ENCODE measurements at regions not wholly inside any gene's neighbourhood (a gene's known extent, or its start where the extent isn't known, plus 50 kb on each side); places are given as distances from the start of the nearest gene placed in this dataset.

- H3K23me2 ChIP-seq (ENCODE audit: low read depth, low read length), result peaks cover 17% of the 10 kb centered on the region; the same call in 1 of the 2 replicates
- H3K79me1 ChIP-seq (ENCODE audit: low read depth, low read length), result no peaks in the 10 kb centered on the region
- ChIA-PET CTCF (ENCODE audit: partially characterized antibody) (interaction anchor here (0.8 to 1.5 kb wide), 4 partner anchors 29 to 252 kb away, joined by 3 to 4 read pairs (median 4); no protein-coding TSS in a partner anchor), POLR2A (ENCODE audit: partially characterized antibody) (interaction anchor here (1.0 to 1.2 kb wide), 2 partner anchors 752 to 1186 kb away, joined by 3 read pairs; no protein-coding TSS in a partner anchor)
- no peak overlapping the region for H4K5ac ChIP-seq (ENCODE audit: insufficient read length, low read depth, low read length)
- no peaks in the 10 kb centered on the region for H3K36me3 ChIP-seq (ENCODE audit: control insufficient read depth in 2 of 4, insufficient read depth in 4 of 4, low read length in 3 of 4)
- peak overlapping the region; percentile 89 to 98 for H3K4me2 ChIP-seq (ENCODE audit: insufficient read depth in 1 of 2, low read depth in 2 of 2, low read length in 2 of 2)
- no peak overlapping the region for H3K56ac ChIP-seq (replicated peaks; ENCODE audit: insufficient read length, low read depth, low read length)
- H3K4me3 ChIP-seq (ENCODE audit: extremely low read depth in 1 of 4, insufficient read depth in 2 of 4, low read depth in 3 of 4, low read length in 4 of 4), result peak overlapping the region; percentile 44 to 69 (median 57)
- no peak overlapping the region for H2BK12ac ChIP-seq (ENCODE audit: low read depth, low read length)
- H2BK120ac ChIP-seq (replicated peaks; ENCODE audit: low read depth, low read length), result no peak overlapping the region
- peaks cover 0 to 10% (median 2%) of the 10 kb centered on the region in 4 experiments; a peak in 5 of 7 replicates for H3K4me1 ChIP-seq (replicated peaks in 1 of 4; ENCODE audit: control insufficient read depth in 3 of 4, insufficient read depth in 4 of 4, low read length in 3 of 4)
- H2AK5ac ChIP-seq (ENCODE audit: low read depth, low read length), result no peak overlapping the region
- peaks cover 38 to 71% (median 60%) of the 10 kb centered on the region in 4 experiments for H3K27me3 ChIP-seq (replicated peaks in 1 of 4; ENCODE audit: control insufficient read depth in 3 of 4, extremely low read depth in 1 of 4, insufficient read depth in 3 of 4, low read length in 3 of 4)
- DNase-seq (ENCODE audit: low read depth in 1 of 2, low spot score in 2 of 2), result peak in 1 of 2 experiments; percentile 63
- H4K8ac ChIP-seq (ENCODE audit: extremely low read depth, insufficient read depth, low read length), result no peak overlapping the region
- no peak overlapping the region for H3K27ac ChIP-seq (ENCODE audit: low read depth, low read length)
- peaks cover 2 to 4% of the 10 kb centered on the region in 2 experiments for H4K20me1 ChIP-seq (replicated peaks in 1 of 2; ENCODE audit: control insufficient read depth in 1 of 2, insufficient read depth in 2 of 2, low read length in 2 of 2)
- no peak for FAIRE-seq
- H3K9me3 ChIP-seq (ENCODE audit: insufficient read depth in 2 of 2, low read depth in 1 of 2, low read length in 1 of 2), result no peaks in the 10 kb centered on the region
- WGBS, 2 experiments (ENCODE audit: extremely low coverage in 1 of 2, insufficient coverage in 1 of 2, insufficient read length in 1 of 2, insufficient replicate concordance in 2 of 2, low coverage in 1 of 2, low lambda C conversion rate in 2 of 2, missing lambda C conversion rate in 1 of 2), result 8% methylated on average over 25 of the region's 36 CpGs; no CpG with 5 or more reads in 1 of the 2 experiments
- no peak overlapping the region for H3K14ac ChIP-seq (ENCODE audit: insufficient read length)
- no peaks in the 10 kb centered on the region for H3K79me2 ChIP-seq (ENCODE audit: control insufficient read depth in 1 of 2, insufficient read depth in 2 of 2, low read length in 2 of 2)
- H3K23ac ChIP-seq (ENCODE audit: insufficient read length), result no peak overlapping the region
- TF ChIP-seq ASH2L (IDR thresholded peaks at IDR 0.05; ENCODE audit: low read length) (no peak), SUZ12 (IDR thresholded peaks at IDR 0.05; ENCODE audit: low read length) (peak; percentile 18), CBX5 (IDR thresholded peaks at IDR 0.05; ENCODE audit: low read depth, low read length) (no peak), HDAC2 (IDR thresholded peaks at IDR 0.05; ENCODE audit: borderline replicate concordance in 1 of 2, low read depth in 2 of 2, low read length in 2 of 2) (0 out of 4 replicates have a peak, but pooled peaks of 1 of the 2 experiments have one; percentile 14), BCL11A (IDR thresholded peaks at IDR 0.05; ENCODE audit: low read depth in 2 of 2, low read length in 2 of 2) (no peak), KDM4A (IDR thresholded peaks at IDR 0.05; ENCODE audit: low read depth, low read length, severe bottlenecking) (peak; percentile 27)
- H3K4ac ChIP-seq (replicated peaks; ENCODE audit: insufficient read length, low read depth, low read length), result no peak overlapping the region
- no peak overlapping the region for H3K18ac ChIP-seq (ENCODE audit: extremely low read depth, low read length)
- H3K9ac ChIP-seq (replicated peaks in 1 of 4; ENCODE audit: extremely low read depth in 1 of 4, low read depth in 3 of 4, low read length in 3 of 4), result no peak overlapping the region
- H2BK5ac ChIP-seq (ENCODE audit: low read depth, low read length), result no peak overlapping the region
- H2BK15ac ChIP-seq (ENCODE audit: low read length), result no peak overlapping the region
- no peak overlapping the region for H4K91ac ChIP-seq (replicated peaks; ENCODE audit: insufficient read length, low read length)
- H2AFZ ChIP-seq (ENCODE audit: low read length), result no peak overlapping the region
- no peak overlapping the region for H2BK20ac ChIP-seq (ENCODE audit: low read length)
These were observed 599.3 kb upstream of the SGCD start for GRCh38 chr5:155727512-155728145.

Data from H1 (cell line).